ENCODE measurements at regions not wholly inside any gene's neighbourhood (a gene's known extent, or its start where the extent isn't known, plus 50 kb on each side); places are given as distances from the start of the nearest gene placed in this dataset.

DNA sequence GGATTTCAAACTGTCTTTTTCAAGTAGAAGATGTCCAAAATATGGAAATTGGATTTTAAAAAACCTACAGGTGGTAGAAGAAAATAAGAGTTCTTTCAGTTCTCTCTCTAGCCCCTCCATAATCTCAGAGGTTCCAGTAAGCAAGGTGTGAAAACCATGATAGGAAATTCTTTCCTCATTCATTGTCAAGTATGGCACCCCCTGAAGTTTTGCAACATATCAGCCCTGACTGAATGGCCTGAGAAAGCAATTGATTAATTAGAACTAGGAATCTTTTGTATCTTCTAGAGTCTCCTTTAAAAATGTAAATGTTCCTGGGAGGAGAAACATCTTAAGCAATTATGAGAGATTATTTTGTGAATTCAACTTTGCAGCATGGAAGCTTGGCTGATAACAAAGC is 198.7 kb upstream of the STXBP5 start:
- TF ChIP-seq POLR2A (IDR thresholded peaks at IDR 0.05) (no peak), CTCF (IDR thresholded peaks at IDR 0.05) (no peak)
